ENCODE measurements at regions not wholly inside any gene's neighbourhood (a gene's known extent, or its start where the extent isn't known, plus 50 kb on each side); places are given as distances from the start of the nearest gene placed in this dataset.

DNA sequence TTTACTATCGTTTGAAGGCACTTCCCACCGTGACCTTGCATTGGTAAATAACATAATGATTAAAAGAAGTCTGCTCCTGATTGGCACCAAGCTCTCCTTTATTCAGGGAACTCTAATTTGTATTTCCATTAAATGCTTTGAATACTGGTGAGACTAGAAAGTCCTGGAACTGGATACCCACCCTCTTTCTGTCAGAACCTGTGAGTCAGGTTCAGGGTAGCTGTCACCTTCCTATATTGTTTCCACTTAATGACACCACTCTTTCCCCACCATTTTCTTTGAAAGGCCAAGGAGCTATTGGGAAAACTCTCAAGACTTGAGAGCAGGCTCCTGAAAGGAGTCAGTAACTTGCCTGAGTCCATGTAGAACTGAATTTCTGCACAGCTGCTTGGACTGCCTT is 55.9 kb upstream of the RASSF6 start (continued):
- TF ChIP-seq ZKSCAN5 (CRISPR knock-in tag; IDR thresholded peaks at IDR 0.05) = no peak
- TF ChIP-seq ZNF383 (CRISPR knock-in tag; IDR thresholded peaks at IDR 0.05; ENCODE audit: borderline replicate concordance) = no peak
- TF ChIP-seq, protein P1, sequence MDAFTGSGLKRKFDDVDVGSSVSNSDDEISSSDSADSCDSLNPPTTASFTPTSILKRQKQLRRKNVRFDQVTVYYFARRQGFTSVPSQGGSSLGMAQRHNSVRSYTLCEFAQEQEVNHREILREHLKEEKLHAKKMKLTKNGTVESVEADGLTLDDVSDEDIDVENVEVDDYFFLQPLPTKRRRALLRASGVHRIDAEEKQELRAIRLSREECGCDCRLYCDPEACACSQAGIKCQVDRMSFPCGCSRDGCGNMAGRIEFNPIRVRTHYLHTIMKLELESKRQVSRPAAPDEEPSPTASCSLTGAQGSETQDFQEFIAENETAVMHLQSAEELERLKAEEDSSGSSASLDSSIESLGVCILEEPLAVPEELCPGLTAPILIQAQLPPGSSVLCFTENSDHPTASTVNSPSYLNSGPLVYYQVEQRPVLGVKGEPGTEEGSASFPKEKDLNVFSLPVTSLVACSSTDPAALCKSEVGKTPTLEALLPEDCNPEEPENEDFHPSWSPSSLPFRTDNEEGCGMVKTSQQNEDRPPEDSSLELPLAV (CRISPR knock-in tag; conservative IDR thresholded peaks at IDR 0.05; ENCODE audit: low read depth) = no peak
- TF ChIP-seq ZNF839 (CRISPR knock-in tag; IDR thresholded peaks at IDR 0.05; ENCODE audit: borderline replicate concordance) = no peak
- TF ChIP-seq ZNF605 (CRISPR knock-in tag; IDR thresholded peaks at IDR 0.05) = no peak
- TF ChIP-seq ZNF7 (CRISPR knock-in tag; IDR thresholded peaks at IDR 0.05) = no peak
- no peak for TF ChIP-seq ELF1 (CRISPR knock-in tag; IDR thresholded peaks at IDR 0.05)
- no peak for TF ChIP-seq POLR2AphosphoS5 (IDR thresholded peaks at IDR 0.05; ENCODE audit: low read depth, low read length)
- no peak for TF ChIP-seq FOXK2 (IDR thresholded peaks at IDR 0.05)
- no peak for TF ChIP-seq ZNF841 (CRISPR knock-in tag; IDR thresholded peaks at IDR 0.05; ENCODE audit: borderline replicate concordance)

DNA sequence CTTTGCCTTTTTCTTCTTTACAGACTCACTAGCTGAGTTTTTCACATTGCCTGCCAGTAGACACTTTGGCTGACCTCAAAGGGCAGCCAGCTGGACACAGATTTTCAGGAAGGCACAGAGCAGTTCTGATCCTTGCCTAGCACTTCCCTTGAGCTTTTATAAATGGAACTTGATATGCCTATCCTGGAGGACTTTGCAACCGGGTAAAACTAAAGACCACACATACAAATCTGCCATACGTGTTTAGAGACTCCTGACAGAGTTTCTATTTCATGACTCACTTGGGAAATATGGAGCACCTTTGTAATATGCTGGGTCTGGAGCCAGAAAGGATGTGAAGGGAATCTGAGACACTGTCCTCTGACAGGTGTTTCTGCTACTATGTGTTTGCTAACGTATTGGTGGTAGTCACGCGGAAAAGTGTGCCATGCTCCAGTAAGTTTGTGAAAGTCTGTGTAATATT is 56.7 kb upstream of the RASSF6 start:
- H3K27ac ChIP-seq (ENCODE audit: extremely low read length, insufficient read depth, low read length) = no peak overlapping the region
- H3K4me2 ChIP-seq (ENCODE audit: low read depth, low read length) = no peak overlapping the region
- no peaks in the 10 kb centered on the region for H3K36me3 ChIP-seq (replicated peaks in 1 of 2; ENCODE audit: control insufficient read depth in 1 of 2, insufficient read depth in 2 of 2, low read length in 2 of 2)
- FAIRE-seq (no peak), DNase-seq (ENCODE audit: low spot score) (no peak), ATAC-seq (no peak)
- no peaks in the 10 kb centered on the region for H3K79me2 ChIP-seq (ENCODE audit: insufficient read depth, low read length)
- no peak overlapping the region for H3K9ac ChIP-seq (ENCODE audit: insufficient read depth, low read depth, low read length)
- no TSS peak for BruUV-seq (replicated peaks)
- CTCF ChIA-PET (ENCODE audit: low intra/inter-chr PET ratio, low total read pairs) = no interaction called here
- H3K27me3 ChIP-seq (ENCODE audit: control insufficient read depth in 1 of 2, insufficient read depth in 2 of 2, low read length in 2 of 2) = peaks cover 0 to 1% of the 10 kb centered on the region in 2 experiments; a peak in 3 of 5 replicates
- POLR2A ChIA-PET = no interaction called here
- WGBS (ENCODE audit: low lambda C conversion rate) = 4% methylated on average over 5 of the region's 5 CpGs
- no peak overlapping the region for H2AFZ ChIP-seq (ENCODE audit: low read length)
- no peaks in the 10 kb centered on the region for H4K20me1 ChIP-seq (ENCODE audit: insufficient read depth, low read length)
- in situ Hi-C loops (cut with HindIII; ENCODE audit: extremely low pct_ligation_motif_present, low pct_unique_long_range_greater_than_20kb) = no loop called here
- H3K9me3 ChIP-seq (ENCODE audit: low read length) = no peaks in the 10 kb centered on the region
- no peaks in the 10 kb centered on the region for H3K4me1 ChIP-seq (ENCODE audit: insufficient read depth, low read length)
- no peak overlapping the region for H3K4me3 ChIP-seq (replicated peaks in 1 of 3; ENCODE audit: insufficient read depth in 1 of 3, low read depth in 2 of 3, low read length in 3 of 3)
- intact Hi-C loops (cut with micrococcal nuclease; ENCODE audit: unreplicated experiment) = no loop called here
- TF ChIP-seq ZEB1 (IDR thresholded peaks at IDR 0.05; ENCODE audit: insufficient replicate concordance, low read depth) (no peak), ZBTB42 (CRISPR knock-in tag; IDR thresholded peaks at IDR 0.05) (no peak), SIN3A (IDR thresholded peaks at IDR 0.05; ENCODE audit: borderline replicate concordance, low read depth, low read length) (no peak), KLF15 (CRISPR knock-in tag; IDR thresholded peaks at IDR 0.05; ENCODE audit: borderline replicate concordance) (no peak), ZMAT3 (CRISPR knock-in tag; conservative IDR thresholded peaks at IDR 0.05) (no peak), NFKB2 (CRISPR knock-in tag; IDR thresholded peaks at IDR 0.05; ENCODE audit: borderline replicate concordance) (no peak), STAG1 (CRISPR knock-in tag; IDR thresholded peaks at IDR 0.05) (no peak), ETV6 (CRISPR knock-in tag; conservative IDR thresholded peaks at IDR 0.05) (no peak)
- TF ChIP-seq, protein P2, sequence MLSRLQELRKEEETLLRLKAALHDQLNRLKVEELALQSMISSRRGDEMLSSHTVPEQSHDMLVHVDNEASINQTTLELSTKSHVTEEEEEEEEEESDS (CRISPR knock-in tag; IDR thresholded peaks at IDR 0.05; ENCODE audit: borderline replicate concordance) = no peak
- TF ChIP-seq, protein P3, sequence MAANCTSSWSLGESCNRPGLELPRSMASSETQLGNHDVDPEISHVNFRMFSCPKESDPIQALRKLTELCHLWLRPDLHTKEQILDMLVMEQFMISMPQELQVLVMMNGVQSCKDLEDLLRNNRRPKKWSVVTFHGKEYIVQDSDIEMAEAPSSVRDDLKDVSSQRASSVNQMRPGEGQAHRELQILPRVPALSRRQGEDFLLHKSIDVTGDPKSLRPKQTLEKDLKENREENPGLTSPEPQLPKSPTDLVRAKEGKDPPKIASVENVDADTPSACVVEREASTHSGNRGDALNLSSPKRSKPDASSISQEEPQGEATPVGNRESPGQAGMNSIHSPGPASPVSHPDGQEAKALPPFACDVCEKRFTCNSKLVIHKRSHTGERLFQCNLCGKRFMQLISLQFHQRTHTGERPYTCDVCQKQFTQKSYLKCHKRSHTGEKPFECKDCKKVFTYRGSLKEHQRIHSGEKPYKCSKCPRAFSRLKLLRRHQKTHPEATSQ (CRISPR knock-in tag; IDR thresholded peaks at IDR 0.05; ENCODE audit: borderline replicate concordance) = no peak
- TF ChIP-seq, protein P4, sequence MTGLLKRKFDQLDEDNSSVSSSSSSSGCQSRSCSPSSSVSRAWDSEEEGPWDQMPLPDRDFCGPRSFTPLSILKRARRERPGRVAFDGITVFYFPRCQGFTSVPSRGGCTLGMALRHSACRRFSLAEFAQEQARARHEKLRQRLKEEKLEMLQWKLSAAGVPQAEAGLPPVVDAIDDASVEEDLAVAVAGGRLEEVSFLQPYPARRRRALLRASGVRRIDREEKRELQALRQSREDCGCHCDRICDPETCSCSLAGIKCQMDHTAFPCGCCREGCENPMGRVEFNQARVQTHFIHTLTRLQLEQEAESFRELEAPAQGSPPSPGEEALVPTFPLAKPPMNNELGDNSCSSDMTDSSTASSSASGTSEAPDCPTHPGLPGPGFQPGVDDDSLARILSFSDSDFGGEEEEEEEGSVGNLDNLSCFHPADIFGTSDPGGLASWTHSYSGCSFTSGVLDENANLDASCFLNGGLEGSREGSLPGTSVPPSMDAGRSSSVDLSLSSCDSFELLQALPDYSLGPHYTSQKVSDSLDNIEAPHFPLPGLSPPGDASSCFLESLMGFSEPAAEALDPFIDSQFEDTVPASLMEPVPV (CRISPR knock-in tag; IDR thresholded peaks at IDR 0.05) = no peak
